Mucosa of descending colon (tissue), 3 donors: ENCODE measurements at regions not wholly inside any gene's neighbourhood (a gene's known extent, or its start where the extent isn't known, plus 50 kb on each side); places are given as distances from the start of the nearest gene placed in this dataset.

Source experiments
- ATAC-seq: fragments of 200-7000 bp; cut with Tn5 transposase; one replicate; pipeline ENCODE4 v1.9.1; 2020; ENCODE audit warnings: mild to moderate bottlenecking, moderate library complexity
- DNase-seq, 3 donors: peaks; one replicate each; pipeline ENCODE4 v3.0.0-alpha.2; 2020
- H3K36me3 ChIP-seq: fragments of 200-600 bp; one replicate; pipeline ENCODE4 v1.8.0; 2021; ENCODE audit warnings: low read depth, mild to moderate bottlenecking
- H3K4me1 ChIP-seq: fragments of 200-600 bp; one replicate; pipeline ENCODE4 v1.8.0; 2021; ENCODE audit warnings: low read depth, mild to moderate bottlenecking
- H3K4me3 ChIP-seq: fragments of 200-600 bp; one replicate; pipeline ENCODE4 v1.8.0; 2021; ENCODE audit warnings: mild to moderate bottlenecking
- H3K9me3 ChIP-seq: fragments of 200-600 bp; one replicate; pipeline ENCODE4 v1.8.0; 2021; ENCODE audit warnings: mild to moderate bottlenecking
- intact Hi-C, 2 donors: fragments of 100-400 bp; cut with DNase I in 1 of 2; cut with micrococcal nuclease in 1 of 2; formaldehyde crosslinking; loops; one replicate each; pipeline versions ENCODE4 v1.11.0 to v1.11.1; 2022; cut with DNase I, micrococcal nuclease
- TF ChIP-seq, protein P1 (sequence below): fragments of 200-600 bp; IDR thresholded peaks from one replicate; pipeline ENCODE4 v1.8.0; 2022; ENCODE audit warnings: antibody characterized with exemption, mild to moderate bottlenecking
- donor health status: DM: no; HTN: no; CAD: no; lungs with moderate emphysema.
- donor health status: DM: no; HTN: no; CAD: no.
- donor health status: DM: no; HTN: yes; CAD: no.

- DNase-seq (no peak), ATAC-seq (no peak)
- H3K4me3 ChIP-seq, result no peak overlapping the region
- no peaks in the 10 kb centered on the region for H3K9me3 ChIP-seq
- intact Hi-C loops, result no loop called here
- H3K4me1 ChIP-seq, result no peaks in the 10 kb centered on the region
- no peaks in the 10 kb centered on the region for H3K36me3 ChIP-seq
- TF ChIP-seq, protein P1, sequence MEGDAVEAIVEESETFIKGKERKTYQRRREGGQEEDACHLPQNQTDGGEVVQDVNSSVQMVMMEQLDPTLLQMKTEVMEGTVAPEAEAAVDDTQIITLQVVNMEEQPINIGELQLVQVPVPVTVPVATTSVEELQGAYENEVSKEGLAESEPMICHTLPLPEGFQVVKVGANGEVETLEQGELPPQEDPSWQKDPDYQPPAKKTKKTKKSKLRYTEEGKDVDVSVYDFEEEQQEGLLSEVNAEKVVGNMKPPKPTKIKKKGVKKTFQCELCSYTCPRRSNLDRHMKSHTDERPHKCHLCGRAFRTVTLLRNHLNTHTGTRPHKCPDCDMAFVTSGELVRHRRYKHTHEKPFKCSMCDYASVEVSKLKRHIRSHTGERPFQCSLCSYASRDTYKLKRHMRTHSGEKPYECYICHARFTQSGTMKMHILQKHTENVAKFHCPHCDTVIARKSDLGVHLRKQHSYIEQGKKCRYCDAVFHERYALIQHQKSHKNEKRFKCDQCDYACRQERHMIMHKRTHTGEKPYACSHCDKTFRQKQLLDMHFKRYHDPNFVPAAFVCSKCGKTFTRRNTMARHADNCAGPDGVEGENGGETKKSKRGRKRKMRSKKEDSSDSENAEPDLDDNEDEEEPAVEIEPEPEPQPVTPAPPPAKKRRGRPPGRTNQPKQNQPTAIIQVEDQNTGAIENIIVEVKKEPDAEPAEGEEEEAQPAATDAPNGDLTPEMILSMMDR, result no peak
These were observed 424.7 kb upstream of the PDZRN3 start for GRCh38 chr3:74049444-74049843.

- Histone ChIP-seq H3K4me3 (no peak overlapping the region), H3K4me1 (no peaks in the 10 kb centered on the region), H3K9me3 (no peaks in the 10 kb centered on the region), H3K36me3 (no peaks in the 10 kb centered on the region)
- TF ChIP-seq, protein P1, result no peak
- no peak for DNase-seq
- no peak for ATAC-seq
- intact Hi-C loops, result no loop called here
These were observed 424.0 kb upstream of the PDZRN3 start for GRCh38 chr3:74048699-74049098.

- H3K36me3 ChIP-seq, result no peaks in the 10 kb centered on the region
- H3K4me3 ChIP-seq, result no peak overlapping the region
- intact Hi-C loops, result no loop called here
- H3K4me1 ChIP-seq, result no peaks in the 10 kb centered on the region
- TF ChIP-seq, protein P1, result no peak
- no peak for DNase-seq
- H3K9me3 ChIP-seq, result no peaks in the 10 kb centered on the region
- ATAC-seq, result no peak
These were observed 420.3 kb upstream of the PDZRN3 start for GRCh38 chr3:74045000-74045399.

GRCh38 chr3:74041068-74041675 lies 416.4 kb upstream of the PDZRN3 start:
- ATAC-seq, result no peak
- intact Hi-C loops, result no loop called here
- no peaks in the 10 kb centered on the region for H3K36me3 ChIP-seq
- no peaks in the 10 kb centered on the region for H3K9me3 ChIP-seq
- no peak overlapping the region for H3K4me3 ChIP-seq
- TF ChIP-seq, protein P1, result no peak
- DNase-seq, result no peak
- H3K4me1 ChIP-seq, result no peaks in the 10 kb centered on the region

DNA sequence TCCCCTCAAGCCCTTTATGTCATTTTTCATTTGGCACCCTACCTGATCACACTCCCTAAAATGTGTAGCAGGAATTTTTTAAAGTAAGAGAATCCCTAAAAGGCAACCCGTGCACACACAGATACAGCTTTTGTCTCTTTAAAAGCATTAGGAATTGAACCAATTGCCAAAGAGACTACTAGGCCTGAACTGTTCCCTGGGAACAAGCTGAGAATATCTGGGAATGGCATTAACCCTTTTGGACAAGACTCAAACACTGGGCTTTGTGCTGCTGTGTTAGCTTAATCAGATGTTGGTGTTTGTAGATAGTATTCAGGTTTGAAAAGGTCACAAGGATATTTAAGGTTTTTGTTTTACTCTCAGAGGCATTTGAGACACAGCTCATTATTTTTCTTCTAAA lies 414.4 kb upstream of the PDZRN3 start:
- intact Hi-C loops, result no loop called here
- Histone ChIP-seq H3K36me3 (no peaks in the 10 kb centered on the region), H3K4me1 (no peaks in the 10 kb centered on the region), H3K4me3 (no peak overlapping the region), H3K9me3 (no peaks in the 10 kb centered on the region)
- TF ChIP-seq, protein P1, result no peak
- DNase-seq (no peak), ATAC-seq (no peak)

DNA sequence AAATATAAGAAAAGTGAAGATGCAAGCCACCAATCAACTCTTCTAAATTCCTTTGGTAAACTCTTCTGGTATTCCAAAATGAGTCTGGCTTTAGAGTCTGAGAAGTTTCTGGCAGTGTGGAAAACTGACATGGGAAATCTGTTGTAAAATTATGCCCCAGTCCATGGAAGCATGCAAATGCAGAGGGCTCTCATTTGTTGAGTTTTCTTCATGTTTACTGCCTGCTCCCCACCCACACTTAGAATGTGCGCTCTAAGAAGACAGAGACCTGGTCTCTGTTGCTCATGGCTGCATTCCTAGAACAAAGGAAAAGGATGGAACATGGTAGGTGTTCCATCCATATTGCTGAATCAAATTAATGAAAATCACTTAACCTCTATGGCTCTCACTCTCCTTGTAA lies 411.8 kb upstream of the PDZRN3 start:
- H3K4me1 ChIP-seq, result no peaks in the 10 kb centered on the region
- TF ChIP-seq, protein P1, result no peak
- H3K4me3 ChIP-seq, result no peak overlapping the region
- no peaks in the 10 kb centered on the region for H3K9me3 ChIP-seq
- DNase-seq (no peak), ATAC-seq (no peak)
- H3K36me3 ChIP-seq, result no peaks in the 10 kb centered on the region
- intact Hi-C loops, result no loop called here
